Neural cell (in vitro differentiated cells): ENCODE measurements at regions not wholly inside any gene's neighbourhood (a gene's known extent, or its start where the extent isn't known, plus 50 kb on each side); places are given as distances from the start of the nearest gene placed in this dataset.

Experiments
- H2AFZ ChIP-seq: fragments of 200-600, 300-800 bp; sonication (generic), shearing (Covaris generic); 2 replicates; pipeline ENCODE4 v1.6.0; 2014; ENCODE audit warnings: low read depth, mild to moderate bottlenecking, antibody characterized with exemption, low read length, moderate library complexity
- H3F3A ChIP-seq: fragments of 200-600 bp; shearing (Covaris generic); 2 replicates; pipeline ENCODE4 v1.6.1; 2016; ENCODE audit warnings: mild to moderate bottlenecking, moderate library complexity, mixed read lengths, antibody characterized with exemption, low read length; ENCODE audit not compliant: insufficient read depth, poor library complexity, severe bottlenecking
- H3K27ac ChIP-seq: fragments of 200-600, 300-800 bp; sonication (generic), shearing (Covaris generic); 2 replicates; pipeline ENCODE4 v1.5.1; 2014; ENCODE audit warnings: mild to moderate bottlenecking, low read length, moderate library complexity
- H3K27me3 ChIP-seq: fragments of 300-800, 200-600 bp; sonication (generic), shearing (Covaris generic); 2 replicates; pipeline ENCODE4 v1.6.0; 2014; ENCODE audit warnings: mild to moderate bottlenecking, low read depth, low read length, moderate library complexity; ENCODE audit not compliant: insufficient read depth
- H3K36me3 ChIP-seq: fragments of 300-800, 200-600 bp; sonication (generic), shearing (Covaris generic); 2 replicates; pipeline ENCODE4 v1.5.1; 2014; ENCODE audit warnings: mild to moderate bottlenecking, antibody characterized with exemption, low read length, moderate library complexity; ENCODE audit not compliant: insufficient read depth
- H3K4me2 ChIP-seq: fragments of 300-800, 200-600 bp; sonication (generic), shearing (Covaris generic); 2 replicates; pipeline ENCODE4 v1.6.0; 2014; ENCODE audit warnings: mild to moderate bottlenecking, low read length
- H3K4me3 ChIP-seq: fragments of 300-800, 200-600 bp; sonication (generic), shearing (Covaris generic); 2 replicates; pipeline ENCODE4 v1.5.1; 2014; ENCODE audit warnings: mild to moderate bottlenecking, low read length, moderate library complexity
- H3K79me2 ChIP-seq: fragments of 200-600 bp; shearing (Covaris generic); replicated peaks from 2 replicates; pipeline ENCODE4 v1.6.0; 2014; ENCODE audit warnings: mild to moderate bottlenecking, low read length, moderate library complexity; ENCODE audit not compliant: insufficient read depth
- H3K9ac ChIP-seq: fragments of 300-800, 200-600 bp; sonication (generic), shearing (Covaris generic); 2 replicates; pipeline ENCODE4 v1.6.1; 2016; ENCODE audit warnings: mild to moderate bottlenecking, low read length, mixed read lengths
- H3K9me2 ChIP-seq: fragments of 200-600 bp; shearing (Covaris generic); 2 replicates; pipeline ENCODE4 v1.6.1; 2016; ENCODE audit warnings: mild to moderate bottlenecking, low read length, mixed read lengths; ENCODE audit not compliant: insufficient read depth
- H3K9me3 ChIP-seq: fragments of 200-600, 300-800 bp; sonication (generic), shearing (Covaris generic); 2 replicates; pipeline ENCODE4 v1.6.1; 2016; ENCODE audit warnings: mild to moderate bottlenecking, mixed run types, low read length, moderate library complexity, mixed read lengths
- H4K20me1 ChIP-seq: fragments of 200-600 bp; shearing (Covaris generic); 2 replicates; pipeline ENCODE4 v1.6.1; 2016; ENCODE audit warnings: mild to moderate bottlenecking, mixed run types; ENCODE audit not compliant: insufficient read depth
- CTCF ChIP-seq: fragments of 450-650 bp; IDR thresholded peaks from 2 replicates; pipeline ENCODE4 v1.5.1; 2014; ENCODE audit warnings: antibody characterized with exemption, mild to moderate bottlenecking, moderate library complexity; ENCODE audit not compliant: poor library complexity, severe bottlenecking
- EP300 ChIP-seq: fragments of 450-650 bp; conservative IDR thresholded peaks from 2 replicates; pipeline ENCODE4 v1.6.1; 2014; ENCODE audit warnings: antibody characterized with exemption, mild to moderate bottlenecking, moderate library complexity; ENCODE audit not compliant: poor library complexity, severe bottlenecking
- EZH2 ChIP-seq: fragments of 200-600, 300-800 bp; shearing (Covaris generic), sonication (generic); IDR thresholded peaks from 2 replicates; pipeline ENCODE4 v1.6.1; 2014; ENCODE audit warnings: antibody characterized with exemption, low read length, borderline replicate concordance, mild to moderate bottlenecking; ENCODE audit not compliant: insufficient read depth, poor library complexity, severe bottlenecking
- MXI1 ChIP-seq: fragments of 450-650 bp; conservative IDR thresholded peaks from 2 replicates; pipeline ENCODE4 v1.6.1; 2014; ENCODE audit warnings: antibody characterized with exemption, mild to moderate bottlenecking; ENCODE audit not compliant: poor library complexity, severe bottlenecking
- POLR2AphosphoS5 ChIP-seq: IDR thresholded peaks from 2 replicates; pipeline ENCODE4 v1.6.1; 2012
- RAD21 ChIP-seq: fragments of 450-650 bp; conservative IDR thresholded peaks from 2 replicates; pipeline ENCODE4 v1.6.1; 2014; ENCODE audit warnings: antibody characterized with exemption, mild to moderate bottlenecking, moderate library complexity
- REST ChIP-seq: IDR thresholded peaks from 2 replicates; pipeline ENCODE4 v1.6.1; 2012; ENCODE audit warnings: borderline replicate concordance
- SMC3 ChIP-seq: fragments of 450-650 bp; conservative IDR thresholded peaks from 2 replicates; pipeline ENCODE4 v1.6.1; 2014; ENCODE audit warnings: antibody characterized with exemption, mild to moderate bottlenecking, moderate library complexity; ENCODE audit not compliant: poor library complexity
- TAF1 ChIP-seq: IDR thresholded peaks from 2 replicates; pipeline ENCODE4 v1.6.1; 2012; ENCODE audit warnings: low read depth

GRCh38 chr10:14391342-14391741 lies 60.6 kb upstream of the FRMD4A start:
- H2AFZ ChIP-seq, result no peak overlapping the region
- H3K9me3 ChIP-seq, result no peaks in the 10 kb centered on the region
- H4K20me1 ChIP-seq, result no peaks in the 10 kb centered on the region
- H3K4me3 ChIP-seq, result no peak overlapping the region
- no peak for TF ChIP-seq POLR2AphosphoS5
- no peak for TF ChIP-seq EP300
- no peak for TF ChIP-seq REST
- TF ChIP-seq MXI1, result no peak
- TF ChIP-seq SMC3, result no peak
- TF ChIP-seq RAD21, result no peak
- no peak for TF ChIP-seq TAF1
- TF ChIP-seq CTCF, result no peak
- TF ChIP-seq EZH2, result no peak
- H3K79me2 ChIP-seq, result no peaks in the 10 kb centered on the region
- H3K27ac ChIP-seq, result no peak overlapping the region
- H3K36me3 ChIP-seq, result no peaks in the 10 kb centered on the region
- H3K9ac ChIP-seq, result no peak overlapping the region
- H3K4me2 ChIP-seq, result no peak overlapping the region
- H3F3A ChIP-seq, result no peaks in the 10 kb centered on the region
- no peaks in the 10 kb centered on the region for H3K27me3 ChIP-seq
- H3K9me2 ChIP-seq, result no peaks in the 10 kb centered on the region

GRCh38 chr10:14389981-14390590 lies 59.4 kb upstream of the FRMD4A start:
- H3K4me3 ChIP-seq, result no peak overlapping the region
- H3K79me2 ChIP-seq, result no peaks in the 10 kb centered on the region

More at GRCh38 chr10:14389981-14390590, 59.4 kb upstream of the FRMD4A start:
- H2AFZ ChIP-seq, result no peak overlapping the region
- H3F3A ChIP-seq, result no peaks in the 10 kb centered on the region
- no peak overlapping the region for H3K9ac ChIP-seq
- no peak overlapping the region for H3K27ac ChIP-seq
- H3K4me2 ChIP-seq, result no peak overlapping the region
- no peaks in the 10 kb centered on the region for H4K20me1 ChIP-seq
- H3K27me3 ChIP-seq, result no peaks in the 10 kb centered on the region
- no peaks in the 10 kb centered on the region for H3K9me2 ChIP-seq
- no peaks in the 10 kb centered on the region for H3K36me3 ChIP-seq
- H3K9me3 ChIP-seq, result no peaks in the 10 kb centered on the region
- TF ChIP-seq SMC3 (no peak), TAF1 (no peak), CTCF (no peak), EZH2 (no peak), POLR2AphosphoS5 (no peak), REST (no peak), RAD21 (no peak), EP300 (no peak), MXI1 (no peak)
